Activated naive CD8-positive, alpha-beta T cell treated with anti-CD3 and anti-CD28 coated beads, Interleukin-2, amount 10 ng/mL, durations not matched to agents 7 days and 5 days (primary cell): ENCODE measurements at regions not wholly inside any gene's neighbourhood (a gene's known extent, or its start where the extent isn't known, plus 50 kb on each side); places are given as distances from the start of the nearest gene placed in this dataset.

Experiments
- ATAC-seq: fragments of 150-1000 bp; cut with Tn5 transposase; one replicate; pipeline ENCODE4 v1.10.0; 2021; ENCODE audit warnings: low read depth, moderate library complexity
- POLR2A ChIA-PET: fragments of 350-600 bp; sonication (Branson Sonifier 250); formaldehyde crosslinking; loops from one replicate; lab custom pipeline; 2021; ENCODE audit warnings: antibody characterized with exemption; lab: Charles Lee
- DNase-seq: peaks from one replicate; pipeline ENCODE4 v3.0.0; 2021
- H3K27ac Mint-ChIP-seq: one replicate; pipeline ENCODE4 v1.8.0; 2022; ENCODE audit warnings: mild to moderate bottlenecking, mixed read lengths
- H3K27me3 Mint-ChIP-seq: one replicate; pipeline ENCODE4 v1.8.0; 2022; ENCODE audit warnings: mild to moderate bottlenecking, moderate library complexity, mixed read lengths
- H3K36me3 Mint-ChIP-seq: one replicate; pipeline ENCODE4 v1.8.0; 2021; ENCODE audit warnings: mild to moderate bottlenecking, mixed read lengths
- H3K4me1 Mint-ChIP-seq: one replicate; pipeline ENCODE4 v1.8.0; 2021; ENCODE audit warnings: mixed read lengths
- H3K4me3 Mint-ChIP-seq: one replicate; pipeline ENCODE4 v1.8.0; 2022; ENCODE audit warnings: mild to moderate bottlenecking, moderate library complexity, mixed read lengths
- H3K9me3 Mint-ChIP-seq: one replicate; pipeline ENCODE4 v1.8.0; 2021; ENCODE audit warnings: mixed read lengths

- Mint-ChIP-seq H3K27me3 (no peaks in the 10 kb centered on the region), H3K9me3 (no peaks in the 10 kb centered on the region), H3K4me1 (no peaks in the 10 kb centered on the region), H3K4me3 (no peak overlapping the region), H3K36me3 (no peaks in the 10 kb centered on the region), H3K27ac (no peak overlapping the region)
- DNase-seq, result no peak
- POLR2A ChIA-PET, result no interaction called here
- ATAC-seq, result no peak
Measured at GRCh38 chr22:34858066-34858465, 207.9 kb upstream of the ISX start.

DNA sequence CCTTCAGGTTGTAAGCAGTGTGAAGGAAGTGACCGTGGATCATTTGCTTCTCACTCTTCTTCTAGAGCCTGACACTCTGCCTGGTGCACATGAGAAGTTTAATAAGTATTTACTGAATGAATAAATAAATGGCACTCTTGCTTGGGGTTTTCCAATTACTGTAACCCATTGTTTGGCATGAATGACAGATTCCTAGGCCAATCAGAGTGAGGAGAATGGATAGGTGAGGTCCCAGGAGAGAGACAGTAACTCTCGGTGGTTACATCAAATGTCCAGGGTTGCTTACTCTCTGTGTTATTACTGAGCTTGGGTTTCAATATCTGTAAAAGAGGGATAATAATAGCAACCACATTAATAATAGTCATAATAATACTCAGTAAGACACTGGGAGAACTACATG, 204.2 kb upstream of the ISX start:
- ATAC-seq (no peak), DNase-seq (no peak)
- Mint-ChIP-seq H3K36me3 (no peaks in the 10 kb centered on the region), H3K9me3 (peaks cover 2% of the 10 kb centered on the region), H3K4me3 (no peak overlapping the region), H3K4me1 (no peaks in the 10 kb centered on the region), H3K27ac (no peak overlapping the region), H3K27me3 (no peaks in the 10 kb centered on the region)
- POLR2A ChIA-PET, result no interaction called here

DNA sequence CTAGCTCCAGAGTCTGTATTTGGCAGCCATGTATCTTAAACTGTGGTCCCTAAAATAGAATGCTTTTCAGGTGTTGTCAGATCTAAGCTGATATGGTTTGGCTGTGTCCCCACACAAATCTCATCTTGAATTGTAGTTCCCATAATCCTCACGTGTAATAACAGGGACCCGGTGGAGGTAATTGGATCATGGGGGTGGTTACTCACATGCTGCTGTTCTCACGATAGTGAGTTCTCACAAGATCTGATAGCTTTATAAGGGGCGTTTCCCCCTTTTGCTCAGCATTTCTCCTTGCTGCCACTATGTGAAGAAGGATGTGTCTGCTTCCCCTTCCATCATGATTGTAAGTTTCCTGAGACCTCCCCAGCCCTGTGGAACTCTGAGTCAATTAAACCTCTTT, 199.9 kb upstream of the ISX start:
- Mint-ChIP-seq H3K9me3 (peaks cover 3% of the 10 kb centered on the region), H3K4me3 (no peak overlapping the region), H3K27ac (no peak overlapping the region), H3K27me3 (peaks cover 3% of the 10 kb centered on the region), H3K4me1 (no peaks in the 10 kb centered on the region), H3K36me3 (no peaks in the 10 kb centered on the region)
- POLR2A ChIA-PET, result no interaction called here
- DNase-seq (no peak), ATAC-seq (no peak)

DNA sequence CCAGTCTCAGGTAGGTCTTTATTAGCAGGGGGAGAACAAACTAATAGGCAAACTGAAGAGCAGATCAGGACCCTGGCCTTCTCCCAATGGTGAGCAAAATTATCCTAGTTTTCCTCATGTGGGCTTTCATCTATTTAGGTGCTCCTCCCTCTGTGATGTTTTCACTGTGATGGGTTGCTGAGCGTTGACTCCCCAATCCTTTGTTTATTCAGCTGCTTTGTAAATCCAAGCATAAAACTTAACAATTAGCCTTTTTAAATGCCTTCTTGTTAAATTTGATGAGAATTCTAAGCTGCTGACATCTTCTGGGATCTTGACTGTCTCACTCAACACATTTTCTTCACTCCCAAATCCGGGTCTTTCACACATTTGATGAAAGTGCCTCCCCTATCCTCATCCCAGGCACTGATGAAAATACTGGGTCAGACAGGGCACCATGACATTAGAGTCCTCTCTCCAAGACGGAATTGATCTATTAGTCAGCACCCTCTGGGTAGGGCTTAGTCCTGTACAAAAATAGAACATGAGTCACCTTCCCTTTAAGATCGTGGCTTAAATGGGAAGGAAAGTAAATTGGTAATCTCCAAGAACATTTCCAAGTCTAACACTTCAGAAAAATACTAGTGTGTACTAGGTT, 199.3 kb upstream of the ISX start:
- Mint-ChIP-seq H3K4me3 (no peak overlapping the region), H3K27me3 (peaks cover 3% of the 10 kb centered on the region), H3K36me3 (no peaks in the 10 kb centered on the region), H3K4me1 (no peaks in the 10 kb centered on the region), H3K27ac (no peak overlapping the region), H3K9me3 (peaks cover 3% of the 10 kb centered on the region)
- ATAC-seq (no peak), DNase-seq (no peak)
- POLR2A ChIA-PET, result no interaction called here

- ATAC-seq (no peak), DNase-seq (no peak)
- Mint-ChIP-seq H3K27me3 (peaks cover 2% of the 10 kb centered on the region), H3K36me3 (no peaks in the 10 kb centered on the region), H3K4me1 (no peaks in the 10 kb centered on the region), H3K9me3 (no peaks in the 10 kb centered on the region), H3K4me3 (no peak overlapping the region), H3K27ac (no peak overlapping the region)
- POLR2A ChIA-PET, result no interaction called here
Measured at GRCh38 chr22:34877506-34877905, 188.5 kb upstream of the ISX start.

DNA sequence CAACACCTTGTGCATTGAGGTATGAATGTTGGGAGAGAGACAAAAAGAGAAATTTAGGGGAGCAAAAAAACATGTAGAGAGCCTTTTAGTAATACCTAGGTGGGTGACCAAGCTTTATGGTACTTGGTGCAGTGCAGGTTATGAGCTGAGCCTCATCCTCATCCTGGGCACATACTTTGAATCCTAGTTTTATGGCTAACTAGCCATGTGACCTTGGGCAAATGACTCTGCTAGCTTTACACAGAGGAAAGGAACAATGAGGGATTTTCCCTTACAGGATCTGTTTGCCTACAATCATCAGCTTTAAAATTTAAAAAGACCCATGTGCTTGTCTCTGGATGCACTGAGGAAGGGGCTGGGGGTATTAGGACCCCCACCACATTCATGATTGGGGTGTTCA, 187.8 kb upstream of the ISX start:
- Mint-ChIP-seq H3K4me1 (no peaks in the 10 kb centered on the region), H3K36me3 (no peaks in the 10 kb centered on the region), H3K9me3 (no peaks in the 10 kb centered on the region), H3K27ac (no peak overlapping the region), H3K4me3 (no peak overlapping the region), H3K27me3 (peaks cover 2% of the 10 kb centered on the region)
- ATAC-seq (no peak), DNase-seq (no peak)
- POLR2A ChIA-PET, result no interaction called here

- H3K27me3 Mint-ChIP-seq, result peaks cover 2% of the 10 kb centered on the region
- POLR2A ChIA-PET, result no interaction called here
- no peaks in the 10 kb centered on the region for H3K36me3 Mint-ChIP-seq
- H3K4me3 Mint-ChIP-seq, result no peak overlapping the region
- H3K4me1 Mint-ChIP-seq, result no peaks in the 10 kb centered on the region
- DNase-seq (no peak), ATAC-seq (no peak)
- no peak overlapping the region for H3K27ac Mint-ChIP-seq
- no peaks in the 10 kb centered on the region for H3K9me3 Mint-ChIP-seq
Measured at GRCh38 chr22:34879001-34879400, 187.0 kb upstream of the ISX start.

DNA sequence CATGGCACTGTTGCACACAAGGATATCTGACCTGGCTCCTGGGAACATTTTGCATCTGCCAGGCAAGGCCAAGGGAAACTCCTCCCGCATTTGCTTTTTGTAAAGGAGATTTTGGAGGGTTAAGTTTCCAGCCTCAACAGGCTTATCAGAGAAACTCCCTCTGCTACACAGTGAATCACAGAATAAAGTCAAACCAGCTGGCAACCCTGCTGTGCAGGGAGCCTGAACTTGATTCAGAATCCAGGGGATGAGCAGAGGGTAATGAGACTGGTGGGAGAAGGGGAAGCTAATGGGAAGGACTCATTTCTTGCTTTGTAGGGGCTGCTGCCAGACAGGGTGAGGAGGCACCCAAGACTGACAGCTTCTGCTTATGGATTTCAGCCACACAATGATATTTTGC, 185.3 kb upstream of the ISX start:
- H3K27me3 Mint-ChIP-seq, result no peaks in the 10 kb centered on the region
- no peak for DNase-seq
- H3K4me1 Mint-ChIP-seq, result no peaks in the 10 kb centered on the region
- POLR2A ChIA-PET, result no interaction called here
- ATAC-seq, result no peak
- no peaks in the 10 kb centered on the region for H3K36me3 Mint-ChIP-seq
- H3K27ac Mint-ChIP-seq, result no peak overlapping the region
- H3K4me3 Mint-ChIP-seq, result no peak overlapping the region
- H3K9me3 Mint-ChIP-seq, result no peaks in the 10 kb centered on the region

DNA sequence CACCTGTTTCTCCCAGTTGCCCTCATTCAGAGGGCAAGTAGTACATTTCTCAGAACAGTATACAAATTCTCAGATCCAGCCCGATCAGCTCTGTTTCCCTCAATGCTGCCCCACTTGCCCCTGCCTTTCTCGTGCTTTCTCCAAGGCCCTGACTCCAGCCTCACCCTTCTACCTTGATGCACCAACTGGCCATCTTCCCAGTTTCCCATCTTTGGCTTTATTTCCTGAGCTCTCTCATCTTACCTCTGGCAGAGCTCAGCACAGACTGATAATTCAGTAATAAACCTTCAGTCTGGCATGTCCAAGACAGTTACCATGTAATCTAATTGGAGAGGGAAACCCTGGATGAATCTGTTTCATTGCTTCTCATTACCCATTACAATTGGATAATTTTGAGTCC, 184.5 kb upstream of the ISX start:
- Mint-ChIP-seq H3K27me3 (no peaks in the 10 kb centered on the region), H3K9me3 (no peaks in the 10 kb centered on the region), H3K27ac (no peak overlapping the region), H3K36me3 (no peaks in the 10 kb centered on the region), H3K4me1 (no peaks in the 10 kb centered on the region), H3K4me3 (no peak overlapping the region)
- POLR2A ChIA-PET, result no interaction called here
- DNase-seq (no peak), ATAC-seq (no peak)

GRCh38 chr22:34885852-34886251, 180.1 kb upstream of the ISX start:
- no peaks in the 10 kb centered on the region for H3K36me3 Mint-ChIP-seq
- no peaks in the 10 kb centered on the region for H3K4me1 Mint-ChIP-seq
- no peak for ATAC-seq
- no peaks in the 10 kb centered on the region for H3K27me3 Mint-ChIP-seq
- H3K27ac Mint-ChIP-seq, result no peak overlapping the region
- no peak overlapping the region for H3K4me3 Mint-ChIP-seq
- H3K9me3 Mint-ChIP-seq, result peaks cover 2% of the 10 kb centered on the region
- POLR2A ChIA-PET, result no interaction called here
- DNase-seq, result no peak

DNA sequence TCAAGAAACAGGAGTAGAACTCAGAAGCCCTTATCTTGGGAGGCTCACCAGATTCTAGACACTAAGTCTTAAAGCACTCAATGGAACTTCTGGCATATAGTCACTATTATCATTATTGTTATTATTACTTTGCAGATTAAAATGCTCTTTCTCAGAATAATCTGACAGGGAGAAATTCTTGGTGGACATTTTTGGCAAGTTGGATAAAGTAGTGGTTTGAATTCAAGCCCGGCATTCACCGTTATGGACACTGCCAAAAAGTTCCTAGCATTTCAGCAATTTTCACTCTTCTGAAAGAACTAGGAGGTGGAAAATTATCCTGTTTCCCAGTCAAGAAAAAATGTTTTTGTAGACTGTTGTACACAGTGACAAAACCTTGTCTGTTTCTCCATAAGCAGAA, 179.6 kb upstream of the ISX start:
- Mint-ChIP-seq H3K27ac (no peak overlapping the region), H3K27me3 (no peaks in the 10 kb centered on the region), H3K9me3 (peaks cover 5% of the 10 kb centered on the region), H3K4me3 (no peak overlapping the region), H3K4me1 (no peaks in the 10 kb centered on the region), H3K36me3 (no peaks in the 10 kb centered on the region)
- DNase-seq (no peak), ATAC-seq (no peak)
- POLR2A ChIA-PET, result no interaction called here

DNA sequence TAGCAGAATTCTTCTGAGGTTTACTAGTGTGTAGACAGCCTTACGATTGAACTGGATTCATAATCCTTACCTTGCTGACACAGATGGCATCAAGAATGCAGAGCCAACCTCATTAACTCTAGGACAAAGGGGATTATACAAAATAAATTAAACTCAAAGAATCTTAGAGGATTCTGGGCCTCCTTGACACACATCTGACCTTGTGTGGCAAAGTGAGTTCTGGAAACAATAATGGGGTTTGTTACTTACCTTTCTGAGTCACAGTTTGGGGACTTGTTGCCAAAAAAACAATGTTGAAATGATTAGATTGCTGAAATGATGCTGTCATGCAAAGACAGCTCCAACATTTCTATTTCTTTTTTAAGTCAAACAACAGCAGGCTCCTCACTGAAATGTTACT, 179.1 kb upstream of the ISX start:
- no peaks in the 10 kb centered on the region for H3K27me3 Mint-ChIP-seq
- peaks cover 5% of the 10 kb centered on the region for H3K9me3 Mint-ChIP-seq
- POLR2A ChIA-PET, result no interaction called here
- no peak overlapping the region for H3K27ac Mint-ChIP-seq
- no peak overlapping the region for H3K4me3 Mint-ChIP-seq
- H3K4me1 Mint-ChIP-seq, result no peaks in the 10 kb centered on the region
- DNase-seq, result no peak
- no peaks in the 10 kb centered on the region for H3K36me3 Mint-ChIP-seq
- no peak for ATAC-seq

DNA sequence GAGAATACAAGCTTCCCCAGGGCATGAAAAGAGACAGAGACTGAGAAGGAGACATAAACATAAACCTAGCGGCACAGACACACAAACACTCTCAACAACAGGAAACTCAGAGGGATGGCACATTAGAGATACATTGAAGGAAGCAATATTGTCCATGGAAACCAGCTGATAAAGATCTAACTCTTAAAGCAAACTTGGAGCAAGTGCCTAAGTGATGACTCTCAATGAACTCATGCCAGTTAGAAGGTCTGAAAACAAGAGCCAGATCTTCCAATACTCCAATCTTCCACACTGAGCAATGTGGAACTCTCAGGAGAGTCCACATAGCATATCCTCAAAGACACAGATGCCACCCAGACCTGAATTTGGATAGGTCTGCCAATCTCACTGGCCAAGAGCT, 168.8 kb upstream of the ISX start:
- ATAC-seq (no peak), DNase-seq (no peak)
- Mint-ChIP-seq H3K36me3 (no peaks in the 10 kb centered on the region), H3K27me3 (no peaks in the 10 kb centered on the region), H3K9me3 (no peaks in the 10 kb centered on the region), H3K4me1 (no peaks in the 10 kb centered on the region), H3K27ac (no peak overlapping the region), H3K4me3 (no peak overlapping the region)
- POLR2A ChIA-PET, result no interaction called here

- no peaks in the 10 kb centered on the region for H3K9me3 Mint-ChIP-seq
- H3K27ac Mint-ChIP-seq, result no peak overlapping the region
- DNase-seq (no peak), ATAC-seq (no peak)
- no peak overlapping the region for H3K4me3 Mint-ChIP-seq
- POLR2A ChIA-PET, result no interaction called here
- no peaks in the 10 kb centered on the region for H3K36me3 Mint-ChIP-seq
- no peaks in the 10 kb centered on the region for H3K4me1 Mint-ChIP-seq
- H3K27me3 Mint-ChIP-seq, result no peaks in the 10 kb centered on the region
Measured at GRCh38 chr22:34902335-34902734, 163.6 kb upstream of the ISX start.

- Mint-ChIP-seq H3K9me3 (no peaks in the 10 kb centered on the region), H3K4me1 (no peaks in the 10 kb centered on the region), H3K27ac (no peak overlapping the region), H3K27me3 (no peaks in the 10 kb centered on the region), H3K4me3 (no peak overlapping the region), H3K36me3 (no peaks in the 10 kb centered on the region)
- POLR2A ChIA-PET, result no interaction called here
- DNase-seq (no peak), ATAC-seq (no peak)
Measured at GRCh38 chr22:34903416-34903815, 162.5 kb upstream of the ISX start.
